Neural progenitor cell (in vitro differentiated cells): ENCODE measurements at regions not wholly inside any gene's neighbourhood (a gene's known extent, or its start where the extent isn't known, plus 50 kb on each side); places are given as distances from the start of the nearest gene placed in this dataset.

ENCODE experiments used
- DNase-seq: peaks from one replicate; pipeline ENCODE4 v3.0.0-alpha.2; 2016; ENCODE audit warnings: low spot score
- H2AFZ ChIP-seq: fragments of 200-600 bp; sonication (generic); replicated peaks from 2 replicates; pipeline ENCODE4 v1.6.1; 2016; ENCODE audit warnings: antibody characterized with exemption
- H3F3A ChIP-seq: fragments of 200-600 bp; sonication (generic); 2 replicates; pipeline ENCODE4 v1.6.1; 2016; ENCODE audit warnings: antibody characterized with exemption, low read depth
- H3K27ac ChIP-seq: fragments of 200-600 bp; sonication (generic); 2 replicates; pipeline ENCODE4 v1.5.1; 2016; ENCODE audit warnings: mild to moderate bottlenecking
- H3K27me3 ChIP-seq: fragments of 200-600 bp; sonication (generic); 2 replicates; pipeline ENCODE4 v1.6.1; 2016; ENCODE audit warnings: mild to moderate bottlenecking, moderate library complexity
- H3K36me3 ChIP-seq: fragments of 200-600 bp; sonication (generic); 2 replicates; pipeline ENCODE4 v1.5.1; 2016
- H3K4me1 ChIP-seq: fragments of 200-600 bp; sonication (generic); 2 replicates; pipeline ENCODE4 v1.6.1; 2016; ENCODE audit warnings: mixed run types
- H3K4me2 ChIP-seq: fragments of 200-600 bp; sonication (generic); 2 replicates; pipeline ENCODE4 v1.6.1; 2016
- H3K4me3 ChIP-seq: fragments of 200-600 bp; sonication (generic); 2 replicates; pipeline ENCODE4 v1.5.1; 2016
- H3K79me2 ChIP-seq: fragments of 200-600 bp; sonication (generic); 2 replicates; pipeline ENCODE4 v1.6.1; 2016; ENCODE audit warnings: low read depth
- H3K9ac ChIP-seq: fragments of 200-600 bp; sonication (generic); 2 replicates; pipeline ENCODE4 v1.6.1; 2016
- H3K9me3 ChIP-seq: fragments of 200-600 bp; sonication (generic); 2 replicates; pipeline ENCODE4 v1.5.1; 2016; ENCODE audit warnings: low read depth
- H4K20me1 ChIP-seq: fragments of 200-600 bp; sonication (generic); 2 replicates; pipeline ENCODE4 v1.6.1; 2016; ENCODE audit warnings: low read depth
- H3K27ac Mint-ChIP-seq: 3 replicates; pipeline ENCODE4 v1.8.0; 2021; ENCODE audit warnings: mixed read lengths
- H3K27me3 Mint-ChIP-seq: 2 replicates; pipeline ENCODE4 v1.8.0; 2022; ENCODE audit warnings: low read depth, mild to moderate bottlenecking, inconsistent platforms, moderate library complexity, mixed read lengths; ENCODE audit not compliant: insufficient read depth
- H3K36me3 Mint-ChIP-seq: 3 replicates; pipeline ENCODE4 v1.8.0; 2021; ENCODE audit warnings: mixed read lengths
- H3K4me1 Mint-ChIP-seq: 3 replicates; pipeline ENCODE4 v1.8.0; 2021; ENCODE audit warnings: mixed read lengths
- H3K4me3 Mint-ChIP-seq: 3 replicates; pipeline ENCODE4 v1.8.0; 2021; ENCODE audit warnings: mild to moderate bottlenecking, moderate library complexity, mixed read lengths
- H3K9me3 Mint-ChIP-seq: 3 replicates; pipeline ENCODE4 v1.8.0; 2020; ENCODE audit warnings: mixed read lengths
- CTCF ChIP-seq: fragments of 200-600 bp; sonication (generic); IDR thresholded peaks from 2 replicates; pipeline ENCODE4 v1.5.1; 2017; ENCODE audit warnings: antibody characterized with exemption, mild to moderate bottlenecking
- EZH2 ChIP-seq: fragments of 200-600 bp; sonication (generic); IDR thresholded peaks from 2 replicates; pipeline ENCODE4 v1.6.1; 2017; ENCODE audit warnings: antibody characterized with exemption, mild to moderate bottlenecking, moderate library complexity
- EZH2phosphoT487 ChIP-seq: fragments of 200-600 bp; sonication (generic); IDR thresholded peaks from 2 replicates; pipeline ENCODE4 v1.6.1; 2017; ENCODE audit warnings: antibody characterized with exemption

- Histone ChIP-seq H3K9me3 (no peaks in the 10 kb centered on the region), H2AFZ (no peak overlapping the region), H3K79me2 (no peaks in the 10 kb centered on the region), H3K4me1 (peaks cover 21% of the 10 kb centered on the region), H3K36me3 (no peaks in the 10 kb centered on the region), H3K27ac (no peak overlapping the region), H3K4me3 (no peak overlapping the region), H3F3A (peaks cover 6% of the 10 kb centered on the region), H4K20me1 (no peaks in the 10 kb centered on the region), H3K4me2 (no peak overlapping the region), H3K27me3 (no peaks in the 10 kb centered on the region), H3K9ac (no peak overlapping the region)
- no peak for DNase-seq
- no peak for TF ChIP-seq EZH2
- no peak for TF ChIP-seq CTCF
- TF ChIP-seq EZH2phosphoT487, result no peak
- Mint-ChIP-seq H3K27me3 (peaks cover 3% of the 10 kb centered on the region), H3K4me3 (no peak overlapping the region), H3K4me1 (peaks cover 35% of the 10 kb centered on the region), H3K27ac (no peak overlapping the region), H3K9me3 (peaks cover 33% of the 10 kb centered on the region), H3K36me3 (peaks cover 55% of the 10 kb centered on the region)
These were observed 126.1 kb downstream of the PLEKHG1 start for GRCh38 chr6:150725795-150726194.

DNA sequence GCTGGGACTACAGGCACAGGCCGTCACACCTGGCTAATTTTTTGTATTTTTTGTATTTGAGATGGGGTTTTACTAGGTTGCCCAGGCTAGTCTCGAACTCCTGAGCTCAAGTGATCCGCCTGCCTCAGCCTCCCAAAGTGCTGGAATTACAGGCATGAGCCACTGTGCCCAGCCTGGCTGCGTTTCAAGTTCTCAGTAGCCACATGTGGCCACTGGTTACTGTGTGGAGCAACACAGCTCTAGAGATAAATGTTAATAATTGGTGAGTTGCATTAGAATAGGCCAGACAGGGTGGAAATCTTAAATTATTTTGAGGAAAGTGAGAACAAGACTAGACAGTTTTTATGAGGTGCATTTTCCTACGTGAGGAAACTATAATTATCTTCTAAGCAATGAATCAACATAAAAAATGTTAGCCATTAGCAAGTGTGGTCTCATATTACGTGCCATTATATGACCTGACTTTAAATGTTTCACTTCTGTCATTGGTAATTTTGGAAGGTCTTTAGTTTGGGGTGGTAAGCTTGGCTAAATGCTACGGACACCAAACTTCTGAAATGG, 129.6 kb downstream of the PLEKHG1 start:
- no peak overlapping the region for H2AFZ ChIP-seq
- H3K36me3 ChIP-seq, result no peaks in the 10 kb centered on the region
- no peak for TF ChIP-seq EZH2phosphoT487
- no peak for TF ChIP-seq CTCF
- H3K27ac ChIP-seq, result no peak overlapping the region
- DNase-seq, result no peak
- Mint-ChIP-seq H3K4me3 (no peak overlapping the region), H3K27ac (no peak overlapping the region), H3K9me3 (peaks cover 41% of the 10 kb centered on the region), H3K27me3 (peaks cover 3% of the 10 kb centered on the region), H3K36me3 (peaks cover 73% of the 10 kb centered on the region), H3K4me1 (peaks cover 14% of the 10 kb centered on the region)
- no peaks in the 10 kb centered on the region for H3K79me2 ChIP-seq
- no peaks in the 10 kb centered on the region for H4K20me1 ChIP-seq
- no peaks in the 10 kb centered on the region for H3F3A ChIP-seq
- H3K4me1 ChIP-seq, result no peaks in the 10 kb centered on the region
- H3K4me2 ChIP-seq, result no peak overlapping the region
- no peaks in the 10 kb centered on the region for H3K27me3 ChIP-seq
- H3K4me3 ChIP-seq, result no peak overlapping the region
- H3K9me3 ChIP-seq, result no peaks in the 10 kb centered on the region
- no peak overlapping the region for H3K9ac ChIP-seq

DNA sequence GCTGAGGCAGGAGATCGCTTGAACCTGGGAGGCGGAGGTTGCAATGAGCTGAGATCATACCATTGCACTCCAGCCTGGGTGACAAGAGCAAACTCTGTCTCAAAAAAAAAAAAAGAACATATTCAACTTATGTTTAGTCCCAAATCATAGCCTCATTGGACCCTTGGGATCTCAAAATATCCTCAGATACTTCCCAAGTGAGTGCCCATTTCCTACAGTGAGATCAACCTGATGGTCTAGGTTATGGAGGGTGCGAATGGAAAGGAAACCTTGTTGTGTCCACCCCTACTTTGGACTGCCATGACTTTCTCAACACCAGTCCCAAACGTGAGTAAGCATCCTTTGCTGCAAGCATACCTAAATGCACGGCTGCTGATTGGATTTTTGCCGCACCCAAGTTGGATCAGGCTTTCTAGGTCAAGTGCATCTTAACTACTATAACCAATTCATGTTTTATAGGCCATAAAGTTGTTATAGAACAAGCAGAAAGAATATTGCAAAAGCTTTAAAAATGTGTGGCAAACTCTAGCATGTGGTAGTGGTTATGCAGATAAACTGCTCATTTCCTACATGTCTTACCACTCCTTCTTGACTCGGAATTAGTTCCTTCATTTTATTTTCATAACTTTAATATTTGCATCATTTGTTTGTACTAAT, 131.2 kb downstream of the PLEKHG1 start:
- DNase-seq, result no peak
- Histone ChIP-seq H3K36me3 (no peaks in the 10 kb centered on the region), H3K4me1 (no peaks in the 10 kb centered on the region), H3K4me3 (no peak overlapping the region), H3K4me2 (no peak overlapping the region), H3K27ac (no peak overlapping the region), H4K20me1 (no peaks in the 10 kb centered on the region), H3K9me3 (no peaks in the 10 kb centered on the region), H2AFZ (no peak overlapping the region), H3F3A (no peaks in the 10 kb centered on the region), H3K9ac (no peak overlapping the region), H3K79me2 (no peaks in the 10 kb centered on the region), H3K27me3 (no peaks in the 10 kb centered on the region)
- no peak for TF ChIP-seq EZH2phosphoT487
- no peak for TF ChIP-seq CTCF
- no peak for TF ChIP-seq EZH2
- Mint-ChIP-seq H3K9me3 (peaks cover 33% of the 10 kb centered on the region), H3K27ac (no peak overlapping the region), H3K36me3 (peaks cover 74% of the 10 kb centered on the region), H3K27me3 (peaks cover 3% of the 10 kb centered on the region), H3K4me3 (no peak overlapping the region), H3K4me1 (peaks cover 1% of the 10 kb centered on the region)
